HG03571 (cell line): ENCODE measurements at regions not wholly inside any gene's neighbourhood (a gene's known extent, or its start where the extent isn't known, plus 50 kb on each side); places are given as distances from the start of the nearest gene placed in this dataset.
"Not testable (repeated sequence)": the region's sequence is repeated elsewhere in the genome, so short reads cannot be mapped to it uniquely, and the experiment has no call there.

Experiments used
- ATAC-seq: cut with Tn5 transposase; IDR thresholded peaks from one replicate; pipeline ENCODE4 v1.9.1; 2021; ENCODE audit not compliant: unreplicated experiment

- ATAC-seq = no peak
Measured at GRCh38 chr12:62196146-62196545, 64.1 kb upstream of the USP15 start.

GRCh38 chr12:62202861-62203260, 57.3 kb upstream of the USP15 start:
- not testable (repeated sequence) for ATAC-seq

DNA sequence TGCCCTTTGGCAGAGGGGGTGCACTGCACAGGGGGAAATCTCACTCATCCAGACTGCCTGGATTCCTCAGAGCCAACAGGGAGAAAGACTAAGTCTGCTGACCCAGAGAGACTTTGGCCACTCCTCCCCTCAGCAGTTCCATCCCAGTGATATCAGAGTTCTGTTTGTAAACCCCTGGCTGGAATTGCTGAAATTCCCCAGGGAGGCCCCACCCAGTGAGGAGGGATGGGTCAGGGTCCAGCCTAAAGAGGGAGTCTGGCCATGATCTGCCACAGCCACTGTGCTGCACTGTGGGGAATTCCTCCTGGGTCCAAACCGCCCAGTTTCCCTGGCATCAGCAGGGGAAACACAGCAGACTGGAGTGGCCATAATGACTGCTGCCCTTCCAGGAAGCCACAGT, 54.9 kb upstream of the USP15 start:
- no peak for ATAC-seq

- no peak for ATAC-seq
Measured at GRCh38 chr12:62207248-62207647, 53.0 kb upstream of the USP15 start.
